NOMO-1 (cell line): ENCODE measurements at regions not wholly inside any gene's neighbourhood (a gene's known extent, or its start where the extent isn't known, plus 50 kb on each side); places are given as distances from the start of the nearest gene placed in this dataset.

Experiments used
- DNase-seq, 2 experiments: peaks; one replicate each; lab custom pipeline; 2025; ENCODE audit not compliant: unreplicated experiment in 2 of 2; lab: John Stamatoyannopoulos, UW

GRCh38 chr11:112831041-112831440 is 130.2 kb upstream of the NCAM1 start:
- DNase-seq, result no peak

DNA sequence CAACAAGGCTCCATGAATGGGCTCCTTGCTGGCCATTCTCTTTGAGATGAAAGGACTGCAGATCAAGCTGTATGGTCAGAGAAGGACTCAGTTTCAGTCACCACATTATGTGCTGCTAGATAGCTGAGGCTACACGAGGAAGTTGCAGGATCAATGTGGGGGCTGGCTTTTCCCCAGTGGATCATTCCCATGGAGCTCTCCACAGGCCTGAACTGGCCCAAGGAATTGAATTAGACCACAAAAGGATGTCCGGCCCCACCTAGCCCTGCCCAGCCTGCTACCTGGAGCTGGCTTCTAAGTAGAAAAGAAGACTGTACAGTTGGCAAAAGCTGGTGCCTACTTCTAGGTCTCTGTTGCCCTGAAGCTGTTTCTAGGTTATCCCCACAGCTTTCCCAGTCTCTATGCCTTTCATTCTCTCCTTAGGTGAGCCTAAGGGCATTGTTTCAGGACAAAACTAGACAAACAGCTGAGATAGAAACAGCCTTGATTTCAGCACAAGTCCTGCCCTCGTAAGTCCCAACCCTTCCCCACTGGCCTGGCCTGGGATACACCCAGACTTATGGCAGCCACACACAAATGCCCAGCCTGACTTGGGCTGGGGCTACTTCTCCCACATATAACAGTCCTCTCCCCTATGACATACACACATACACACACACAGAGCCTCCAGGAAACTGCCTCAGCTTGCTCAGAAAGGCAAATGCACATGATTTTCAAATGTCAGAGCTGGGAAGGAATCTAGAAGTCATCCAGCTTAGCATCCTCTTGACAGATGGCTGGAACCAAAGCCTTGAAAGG is 129.1 kb upstream of the NCAM1 start:
- no peak for DNase-seq

DNA sequence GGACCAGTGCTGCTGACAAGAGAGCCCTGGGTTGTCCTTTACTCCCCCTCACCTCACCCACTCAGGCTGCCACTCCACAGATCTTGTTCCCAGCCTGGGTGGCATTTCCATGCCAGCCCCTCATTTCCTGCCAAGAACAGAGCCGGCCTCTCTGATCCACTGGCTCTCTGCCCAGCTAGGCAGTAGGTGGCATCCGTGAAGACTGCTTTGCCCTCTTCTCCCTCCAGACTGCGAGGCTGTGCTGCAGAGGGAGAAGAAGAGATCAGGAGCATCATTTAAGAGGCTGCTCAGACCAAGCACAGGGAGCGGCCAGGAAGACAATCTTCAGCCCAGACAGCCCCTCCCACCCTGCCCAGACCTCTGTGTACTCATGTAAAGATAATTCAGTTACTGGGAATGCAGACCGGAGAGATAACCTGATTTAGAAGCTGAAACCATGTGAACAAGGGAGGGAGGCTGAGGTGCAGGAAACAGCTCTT is 126.9 kb upstream of the NCAM1 start:
- DNase-seq, result no peak

DNA sequence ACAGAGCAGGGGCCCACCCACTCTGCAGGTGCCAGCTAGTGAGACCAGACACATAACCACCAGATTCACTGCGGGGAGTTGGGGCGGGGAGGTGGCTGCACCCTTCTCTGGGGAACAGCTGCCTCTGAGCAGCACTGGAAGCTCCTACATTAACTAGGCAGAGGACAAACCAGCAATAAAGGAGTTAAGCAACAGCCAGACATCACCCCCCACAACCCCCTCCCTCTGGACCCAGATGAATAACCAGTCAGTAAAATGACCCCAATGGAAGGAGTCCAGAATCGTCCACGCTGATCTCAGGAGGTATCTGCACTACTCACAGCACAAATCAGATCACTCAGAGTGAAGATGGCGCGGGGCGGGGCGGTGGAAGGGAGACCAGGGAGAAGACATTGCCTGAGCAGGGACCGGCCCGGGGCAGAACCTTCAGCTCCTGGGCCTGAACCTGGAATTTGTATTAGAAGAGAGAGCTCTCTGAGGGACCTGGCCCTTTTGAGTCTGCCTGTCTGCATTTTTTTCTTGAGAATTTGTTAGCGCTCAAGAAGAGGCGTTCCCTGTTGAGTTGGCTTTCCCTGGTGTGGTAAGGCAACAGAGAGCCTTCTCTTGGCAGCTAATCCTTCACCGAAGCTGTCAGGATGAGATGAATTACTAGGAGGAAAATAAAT is 125.5 kb upstream of the NCAM1 start:
- no peak for DNase-seq

- no peak for DNase-seq
Measured at GRCh38 chr11:112836256-112836602, 125.0 kb upstream of the NCAM1 start.

GRCh38 chr11:112837162-112837826 is 123.9 kb upstream of the NCAM1 start:
- no peak for DNase-seq

GRCh38 chr11:112839051-112839450 is 122.2 kb upstream of the NCAM1 start:
- DNase-seq, result no peak

DNA sequence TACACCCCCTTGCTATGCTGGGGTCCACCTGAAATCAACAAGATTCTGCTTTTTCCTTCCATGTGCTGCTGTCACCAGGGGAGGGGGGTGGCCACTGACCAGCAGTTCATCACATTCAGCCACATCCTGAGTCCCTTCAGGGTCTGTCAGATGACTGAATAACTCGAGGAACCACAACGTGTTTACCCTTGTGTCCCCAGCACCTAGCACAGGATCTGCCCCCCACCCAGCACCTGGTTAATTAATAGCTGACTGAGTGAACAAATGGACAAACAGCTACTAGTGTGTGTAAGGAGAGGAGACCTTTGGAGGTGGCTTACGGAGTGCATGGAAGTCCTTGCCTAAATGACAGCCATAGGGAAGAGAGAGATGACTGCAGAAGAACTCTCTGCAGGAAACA is 119.5 kb upstream of the NCAM1 start:
- no peak for DNase-seq

GRCh38 chr11:112842151-112842550 is 119.1 kb upstream of the NCAM1 start:
- no peak for DNase-seq

DNA sequence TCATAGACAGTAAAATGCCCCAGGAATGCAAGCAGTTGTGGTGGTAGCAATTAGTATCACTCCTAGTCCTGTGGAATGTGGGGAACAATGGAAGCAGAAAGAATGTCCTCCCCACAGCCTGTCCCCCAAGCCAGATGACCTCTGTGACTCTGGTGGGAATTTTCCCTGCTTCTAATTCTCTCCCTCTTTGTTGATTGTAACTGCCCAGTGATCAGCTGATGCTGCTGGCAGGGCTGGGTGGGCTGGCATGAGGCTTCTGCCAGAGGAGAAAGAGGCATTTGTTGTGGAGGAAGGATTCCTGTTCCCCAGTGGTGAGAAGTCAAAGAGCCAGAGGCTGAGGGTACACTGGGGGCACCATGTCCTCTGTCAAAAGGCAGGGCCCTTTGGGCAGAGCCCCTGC is 116.7 kb upstream of the NCAM1 start:
- DNase-seq, result no peak

- DNase-seq, result no peak
Measured at GRCh38 chr11:112847568-112847967, 113.7 kb upstream of the NCAM1 start.

DNA sequence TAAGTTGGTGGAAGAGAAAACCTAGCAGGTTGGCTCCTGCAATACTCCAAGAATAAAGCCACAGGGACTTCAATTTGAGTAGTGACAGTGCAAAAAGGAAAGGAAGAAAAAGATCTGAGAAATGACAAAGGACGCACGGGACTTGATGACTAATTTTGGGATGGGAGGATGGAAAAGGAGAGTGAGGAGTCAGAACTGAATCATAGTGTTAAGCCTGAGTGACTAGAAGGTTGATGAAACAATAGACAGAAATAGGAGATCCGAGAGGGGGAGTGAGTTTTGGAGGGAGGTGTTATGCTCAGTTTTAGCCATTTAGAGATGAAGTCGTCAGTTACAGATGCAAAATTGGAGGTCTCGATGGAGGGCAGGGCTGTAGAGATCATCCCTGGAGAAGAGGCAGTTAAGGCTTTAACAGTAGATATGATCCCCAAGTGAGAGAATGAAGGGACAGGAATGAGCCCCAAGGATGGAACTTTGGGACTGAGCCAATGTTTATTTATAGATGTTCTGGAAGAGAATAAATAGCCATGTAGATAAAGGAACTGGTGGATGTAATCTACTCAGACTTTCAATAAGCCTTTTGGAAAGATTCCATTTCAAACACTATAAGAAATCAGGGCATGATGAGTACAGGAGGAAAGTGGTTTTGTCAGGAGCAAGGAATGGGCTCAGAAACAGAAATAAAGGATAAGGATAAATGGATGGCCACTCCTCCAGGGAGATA is 108.9 kb upstream of the NCAM1 start:
- no peak for DNase-seq

- DNase-seq, result no peak
Measured at GRCh38 chr11:112856133-112856532, 105.1 kb upstream of the NCAM1 start.

- DNase-seq, result no peak
Measured at GRCh38 chr11:112856591-112856990, 104.6 kb upstream of the NCAM1 start.

DNA sequence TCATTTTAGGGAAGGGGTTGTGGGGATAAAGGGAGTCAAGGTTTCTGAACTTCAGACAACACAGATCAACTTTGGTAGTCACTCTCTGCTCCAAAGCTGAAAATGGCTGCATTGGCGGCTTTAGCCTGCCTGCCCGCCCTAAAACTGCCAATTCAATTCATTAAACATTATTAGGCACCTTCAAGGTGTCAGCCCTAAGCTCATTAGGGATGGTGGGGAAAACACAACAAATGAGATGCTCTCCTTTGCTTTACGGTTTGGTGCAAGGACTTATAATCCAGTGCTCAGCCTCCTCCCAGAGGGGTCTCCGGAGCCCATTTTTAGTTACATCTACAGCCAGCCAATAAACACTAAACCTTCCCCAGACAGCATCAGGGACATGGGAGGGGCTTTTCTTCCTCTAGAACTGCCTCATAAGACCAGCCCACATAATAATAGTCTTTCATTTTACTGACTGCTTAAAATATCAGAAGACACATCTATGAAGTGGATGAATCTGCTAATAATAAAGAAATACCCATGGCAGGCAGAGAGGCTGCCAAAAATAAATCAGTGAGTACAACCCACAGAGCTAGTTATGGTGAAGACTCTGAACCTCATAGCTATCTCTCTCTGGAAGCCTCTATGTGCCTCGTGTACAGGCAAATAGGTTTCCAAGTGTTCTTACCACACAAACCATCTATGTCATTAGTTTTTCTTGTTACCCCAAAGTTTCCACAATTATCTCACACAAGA is 102.8 kb upstream of the NCAM1 start:
- DNase-seq, result no peak

DNA sequence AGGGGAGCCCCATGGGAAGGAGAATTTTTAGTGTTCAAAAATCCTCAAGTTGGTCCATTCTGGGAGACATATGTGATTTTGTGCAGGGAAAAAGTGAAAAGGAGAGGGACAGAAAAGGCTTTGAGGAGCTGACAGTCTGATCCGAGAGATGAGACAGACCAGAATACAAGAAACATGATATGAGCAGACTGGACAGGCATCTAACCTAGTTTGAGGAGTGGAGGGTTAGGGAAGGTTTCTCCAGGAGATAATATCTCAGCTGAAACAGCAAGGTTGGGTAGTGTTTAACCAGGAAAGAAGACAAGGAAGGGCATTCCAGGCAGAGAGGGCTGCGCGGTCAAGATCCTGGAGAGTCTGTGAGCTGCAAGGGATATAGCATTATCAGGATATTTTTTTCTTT is 101.4 kb upstream of the NCAM1 start:
- no peak for DNase-seq

GRCh38 chr11:112861356-112861755 is 99.9 kb upstream of the NCAM1 start:
- DNase-seq, result no peak

- no peak for DNase-seq
Measured at GRCh38 chr11:112863305-112863704, 97.9 kb upstream of the NCAM1 start.

- no peak for DNase-seq
Measured at GRCh38 chr11:112864672-112865071, 96.5 kb upstream of the NCAM1 start.

- DNase-seq, result no peak
Measured at GRCh38 chr11:112871909-112872500, 89.2 kb upstream of the NCAM1 start.
